ENCODE measurements at regions not wholly inside any gene's neighbourhood (a gene's known extent, or its start where the extent isn't known, plus 50 kb on each side); places are given as distances from the start of the nearest gene placed in this dataset.

- H3K4me3 ChIP-seq (ENCODE audit: low read depth, low read length) = no peak overlapping the region
- no peak for TF ChIP-seq CTCF (IDR thresholded peaks at IDR 0.05; ENCODE audit: low read depth, low read length)
Measured at GRCh38 chr5:159781626-159782157, 134.6 kb upstream of the ADRA1B start.

GRCh38 chr5:159782197-159782994 lies 133.9 kb upstream of the ADRA1B start:
- no peak overlapping the region for H3K4me3 ChIP-seq (ENCODE audit: low read depth, low read length)
- no peak for TF ChIP-seq CTCF (IDR thresholded peaks at IDR 0.05; ENCODE audit: low read depth, low read length)

- H3K4me3 ChIP-seq (ENCODE audit: low read depth, low read length) = no peak overlapping the region
- no peak for TF ChIP-seq CTCF (IDR thresholded peaks at IDR 0.05; ENCODE audit: low read depth, low read length)
Measured at GRCh38 chr5:159782995-159783300, 133.3 kb upstream of the ADRA1B start.

- no peak overlapping the region for H3K4me3 ChIP-seq (ENCODE audit: low read depth, low read length)
- no peak for TF ChIP-seq CTCF (IDR thresholded peaks at IDR 0.05; ENCODE audit: low read depth, low read length)
Measured at GRCh38 chr5:159783726-159784247, 132.5 kb upstream of the ADRA1B start.

GRCh38 chr5:159784993-159785392 lies 131.3 kb upstream of the ADRA1B start:
- H3K4me3 ChIP-seq (ENCODE audit: low read depth, low read length) = no peak overlapping the region
- TF ChIP-seq CTCF (IDR thresholded peaks at IDR 0.05; ENCODE audit: low read depth, low read length) = no peak

- H3K4me3 ChIP-seq (ENCODE audit: low read depth, low read length) = no peak overlapping the region
- TF ChIP-seq CTCF (IDR thresholded peaks at IDR 0.05; ENCODE audit: low read depth, low read length) = no peak
Measured at GRCh38 chr5:159785656-159786055, 130.6 kb upstream of the ADRA1B start.

GRCh38 chr5:159786201-159786600 lies 130.1 kb upstream of the ADRA1B start:
- no peak for TF ChIP-seq CTCF (IDR thresholded peaks at IDR 0.05; ENCODE audit: low read depth, low read length)
- no peak overlapping the region for H3K4me3 ChIP-seq (ENCODE audit: low read depth, low read length)
